ENCODE measurements at regions not wholly inside any gene's neighbourhood (a gene's known extent, or its start where the extent isn't known, plus 50 kb on each side); places are given as distances from the start of the nearest gene placed in this dataset.

DNA sequence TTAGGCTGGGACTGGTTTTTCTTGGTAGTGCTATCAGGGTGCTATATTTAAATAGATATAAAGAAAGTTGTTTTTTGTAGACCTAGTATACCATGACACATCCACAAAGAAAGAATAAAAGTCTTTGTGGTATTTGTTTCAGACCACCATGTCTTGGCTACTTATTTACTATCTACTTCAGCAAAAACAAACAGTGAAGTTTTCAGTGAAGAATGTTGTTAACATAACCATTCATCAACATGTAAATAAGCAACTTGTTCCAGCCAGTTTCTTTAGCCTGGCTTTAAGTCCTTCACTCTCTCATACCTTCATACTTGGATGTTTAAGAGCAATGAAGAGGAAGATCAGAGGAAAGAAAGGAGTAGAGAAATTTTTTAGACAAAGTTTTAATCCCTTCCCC lies 624.1 kb downstream of the CD109 start:
- TF ChIP-seq POLR2A (IDR thresholded peaks at IDR 0.05): no peak
- TF ChIP-seq, protein P1, sequence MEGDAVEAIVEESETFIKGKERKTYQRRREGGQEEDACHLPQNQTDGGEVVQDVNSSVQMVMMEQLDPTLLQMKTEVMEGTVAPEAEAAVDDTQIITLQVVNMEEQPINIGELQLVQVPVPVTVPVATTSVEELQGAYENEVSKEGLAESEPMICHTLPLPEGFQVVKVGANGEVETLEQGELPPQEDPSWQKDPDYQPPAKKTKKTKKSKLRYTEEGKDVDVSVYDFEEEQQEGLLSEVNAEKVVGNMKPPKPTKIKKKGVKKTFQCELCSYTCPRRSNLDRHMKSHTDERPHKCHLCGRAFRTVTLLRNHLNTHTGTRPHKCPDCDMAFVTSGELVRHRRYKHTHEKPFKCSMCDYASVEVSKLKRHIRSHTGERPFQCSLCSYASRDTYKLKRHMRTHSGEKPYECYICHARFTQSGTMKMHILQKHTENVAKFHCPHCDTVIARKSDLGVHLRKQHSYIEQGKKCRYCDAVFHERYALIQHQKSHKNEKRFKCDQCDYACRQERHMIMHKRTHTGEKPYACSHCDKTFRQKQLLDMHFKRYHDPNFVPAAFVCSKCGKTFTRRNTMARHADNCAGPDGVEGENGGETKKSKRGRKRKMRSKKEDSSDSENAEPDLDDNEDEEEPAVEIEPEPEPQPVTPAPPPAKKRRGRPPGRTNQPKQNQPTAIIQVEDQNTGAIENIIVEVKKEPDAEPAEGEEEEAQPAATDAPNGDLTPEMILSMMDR (IDR thresholded peaks at IDR 0.05): no peak
- no peak for TF ChIP-seq POLR2AphosphoS5 (IDR thresholded peaks at IDR 0.05)

Data from breast epithelium (tissue), 3 donors.